Panc1 (cell line): ENCODE measurements at regions not wholly inside any gene's neighbourhood (a gene's known extent, or its start where the extent isn't known, plus 50 kb on each side); places are given as distances from the start of the nearest gene placed in this dataset.

Experiments
- ATAC-seq: fragments of 200-7000 bp; cut with Tn5 transposase; 2 replicates; pipeline ENCODE4 v1.9.1; 2020; ENCODE audit warnings: mild to moderate bottlenecking, moderate library complexity
- BruUV-seq: library from RNA; stranded (reverse); fragments of 400-500 nt; replicated peaks from 2 replicates; lab custom pipeline; 2021; lab: Mats Ljungman, UMichigan
- CTCF ChIA-PET: fragments of 300-600 bp; sonication (Branson Sonifier 250); formaldehyde crosslinking; loops from one replicate; lab custom pipeline; 2022; ENCODE audit warnings: antibody characterized with exemption; lab: Charles Lee
- POLR2A ChIA-PET: fragments of 300-600 bp; sonication (Branson Sonifier 250); formaldehyde crosslinking; loops from one replicate; lab custom pipeline; 2022; ENCODE audit warnings: antibody characterized with exemption; lab: Charles Lee
- DNase-seq: peaks from one replicate; pipeline ENCODE4 v3.0.0-alpha.2; 2010; ENCODE audit warnings: low read depth, low spot score
- H3K27ac ChIP-seq: 2 replicates; pipeline ENCODE4 v1.5.1; 2011; ENCODE audit warnings: mild to moderate bottlenecking, low read length, inconsistent platforms
- H3K27me3 ChIP-seq: fragments of 200-500 bp; sonication (Bioruptor generic); 2 replicates; pipeline ENCODE4 v1.6.0; 2014; ENCODE audit warnings: low read length, inconsistent platforms; ENCODE audit not compliant: control insufficient read depth, insufficient read depth
- H3K36me3 ChIP-seq: fragments of 200-500 bp; sonication (Bioruptor generic); 2 replicates; pipeline ENCODE4 v1.5.1; 2014; ENCODE audit warnings: inconsistent platforms, mild to moderate bottlenecking, low read length, moderate library complexity; ENCODE audit not compliant: control insufficient read depth, insufficient read depth
- H3K4me1 ChIP-seq: 2 replicates; pipeline ENCODE4 v1.5.1; 2011; ENCODE audit warnings: inconsistent platforms, mild to moderate bottlenecking, low read length, moderate library complexity; ENCODE audit not compliant: control insufficient read depth, insufficient read depth
- H3K4me3 ChIP-seq, 2 experiments: 2 replicates each; pipeline ENCODE4 v1.5.1; 2011 to 2012; ENCODE audit warnings: low read depth in 2 of 2, low read length in 2 of 2, mild to moderate bottlenecking in 2 of 2, inconsistent platforms in 1 of 2, moderate library complexity in 1 of 2
- H3K9me3 ChIP-seq: fragments of 200-500 bp; sonication (Bioruptor generic); 2 replicates; pipeline ENCODE4 v1.5.1; 2014; ENCODE audit warnings: low read depth, mild to moderate bottlenecking, inconsistent platforms, low read length, moderate library complexity; ENCODE audit not compliant: control insufficient read depth, insufficient read depth
- POLR2AphosphoS5 ChIP-seq: IDR thresholded peaks from 2 replicates; pipeline ENCODE4 v1.6.1; 2012; ENCODE audit warnings: mild to moderate bottlenecking, low read depth, low read length, moderate library complexity
- SIN3A ChIP-seq: IDR thresholded peaks from 2 replicates; pipeline ENCODE4 v1.6.1; 2012; ENCODE audit warnings: low read depth, mild to moderate bottlenecking, low read length, moderate library complexity, borderline replicate concordance; ENCODE audit not compliant: insufficient read depth
- TCF7L2 ChIP-seq: IDR thresholded peaks from 2 replicates; pipeline ENCODE4 v1.6.1; 2011; ENCODE audit warnings: mild to moderate bottlenecking, low read depth, low read length, inconsistent platforms
- in situ Hi-C: cut with HindIII; loops from 2 replicates; pipeline ENCODE4 v1.10.0; 2016; ENCODE audit warnings: low sequenced_read_pairs, low pct_unique_long_range_greater_than_20kb
- intact Hi-C: fragments of 100-400 bp; cut with micrococcal nuclease; formaldehyde crosslinking; loops from one replicate; pipeline ENCODE4 v1.10.0; 2022; ENCODE audit not compliant: unreplicated experiment
- TF ChIP-seq, protein P1 (sequence below), 2 experiments: IDR thresholded peaks; 2 replicates each; pipeline ENCODE4 v1.6.1; 2011 to 2012; ENCODE audit warnings: low read depth in 2 of 2, control low read depth in 1 of 2, low read length in 1 of 2, mild to moderate bottlenecking in 1 of 2, moderate library complexity in 1 of 2; ENCODE audit not compliant: insufficient read depth in 1 of 2
- TF ChIP-seq, protein P2 (sequence below): fragments of 450-650 bp; IDR thresholded peaks from 2 replicates; pipeline ENCODE4 v1.5.1; 2017; ENCODE audit warnings: mild to moderate bottlenecking

GRCh38 chr3:107241217-107241616 is 136.0 kb upstream of the CCDC54 start:
- CTCF ChIA-PET: no interaction called here
- Histone ChIP-seq H3K9me3 (no peaks in the 10 kb centered on the region), H3K4me3 (peak overlapping the region; percentile 62 to 91), H3K4me1 (no peaks in the 10 kb centered on the region), H3K27ac (0 out of 2 replicates have a peak overlapping the region, but pooled peaks have one; percentile 3), H3K27me3 (no peaks in the 10 kb centered on the region), H3K36me3 (no peaks in the 10 kb centered on the region)
- peak; percentile 64 for ATAC-seq
- intact Hi-C loops: no loop called here
- in situ Hi-C loops: no loop called here
- BruUV-seq: no TSS peak
- no peak for DNase-seq
- TF ChIP-seq SIN3A: no peak
- no peak for TF ChIP-seq POLR2AphosphoS5
- TF ChIP-seq, protein P1, sequence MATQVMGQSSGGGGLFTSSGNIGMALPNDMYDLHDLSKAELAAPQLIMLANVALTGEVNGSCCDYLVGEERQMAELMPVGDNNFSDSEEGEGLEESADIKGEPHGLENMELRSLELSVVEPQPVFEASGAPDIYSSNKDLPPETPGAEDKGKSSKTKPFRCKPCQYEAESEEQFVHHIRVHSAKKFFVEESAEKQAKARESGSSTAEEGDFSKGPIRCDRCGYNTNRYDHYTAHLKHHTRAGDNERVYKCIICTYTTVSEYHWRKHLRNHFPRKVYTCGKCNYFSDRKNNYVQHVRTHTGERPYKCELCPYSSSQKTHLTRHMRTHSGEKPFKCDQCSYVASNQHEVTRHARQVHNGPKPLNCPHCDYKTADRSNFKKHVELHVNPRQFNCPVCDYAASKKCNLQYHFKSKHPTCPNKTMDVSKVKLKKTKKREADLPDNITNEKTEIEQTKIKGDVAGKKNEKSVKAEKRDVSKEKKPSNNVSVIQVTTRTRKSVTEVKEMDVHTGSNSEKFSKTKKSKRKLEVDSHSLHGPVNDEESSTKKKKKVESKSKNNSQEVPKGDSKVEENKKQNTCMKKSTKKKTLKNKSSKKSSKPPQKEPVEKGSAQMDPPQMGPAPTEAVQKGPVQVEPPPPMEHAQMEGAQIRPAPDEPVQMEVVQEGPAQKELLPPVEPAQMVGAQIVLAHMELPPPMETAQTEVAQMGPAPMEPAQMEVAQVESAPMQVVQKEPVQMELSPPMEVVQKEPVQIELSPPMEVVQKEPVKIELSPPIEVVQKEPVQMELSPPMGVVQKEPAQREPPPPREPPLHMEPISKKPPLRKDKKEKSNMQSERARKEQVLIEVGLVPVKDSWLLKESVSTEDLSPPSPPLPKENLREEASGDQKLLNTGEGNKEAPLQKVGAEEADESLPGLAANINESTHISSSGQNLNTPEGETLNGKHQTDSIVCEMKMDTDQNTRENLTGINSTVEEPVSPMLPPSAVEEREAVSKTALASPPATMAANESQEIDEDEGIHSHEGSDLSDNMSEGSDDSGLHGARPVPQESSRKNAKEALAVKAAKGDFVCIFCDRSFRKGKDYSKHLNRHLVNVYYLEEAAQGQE (IDR thresholded peaks at IDR 0.05; ENCODE audit: insufficient read depth in 1 of 2, low read depth in 2 of 2, low read length in 1 of 2): no peak
- TF ChIP-seq TCF7L2: no peak
- TF ChIP-seq, protein P2, sequence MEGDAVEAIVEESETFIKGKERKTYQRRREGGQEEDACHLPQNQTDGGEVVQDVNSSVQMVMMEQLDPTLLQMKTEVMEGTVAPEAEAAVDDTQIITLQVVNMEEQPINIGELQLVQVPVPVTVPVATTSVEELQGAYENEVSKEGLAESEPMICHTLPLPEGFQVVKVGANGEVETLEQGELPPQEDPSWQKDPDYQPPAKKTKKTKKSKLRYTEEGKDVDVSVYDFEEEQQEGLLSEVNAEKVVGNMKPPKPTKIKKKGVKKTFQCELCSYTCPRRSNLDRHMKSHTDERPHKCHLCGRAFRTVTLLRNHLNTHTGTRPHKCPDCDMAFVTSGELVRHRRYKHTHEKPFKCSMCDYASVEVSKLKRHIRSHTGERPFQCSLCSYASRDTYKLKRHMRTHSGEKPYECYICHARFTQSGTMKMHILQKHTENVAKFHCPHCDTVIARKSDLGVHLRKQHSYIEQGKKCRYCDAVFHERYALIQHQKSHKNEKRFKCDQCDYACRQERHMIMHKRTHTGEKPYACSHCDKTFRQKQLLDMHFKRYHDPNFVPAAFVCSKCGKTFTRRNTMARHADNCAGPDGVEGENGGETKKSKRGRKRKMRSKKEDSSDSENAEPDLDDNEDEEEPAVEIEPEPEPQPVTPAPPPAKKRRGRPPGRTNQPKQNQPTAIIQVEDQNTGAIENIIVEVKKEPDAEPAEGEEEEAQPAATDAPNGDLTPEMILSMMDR: no peak
- POLR2A ChIA-PET: no interaction called here

DNA sequence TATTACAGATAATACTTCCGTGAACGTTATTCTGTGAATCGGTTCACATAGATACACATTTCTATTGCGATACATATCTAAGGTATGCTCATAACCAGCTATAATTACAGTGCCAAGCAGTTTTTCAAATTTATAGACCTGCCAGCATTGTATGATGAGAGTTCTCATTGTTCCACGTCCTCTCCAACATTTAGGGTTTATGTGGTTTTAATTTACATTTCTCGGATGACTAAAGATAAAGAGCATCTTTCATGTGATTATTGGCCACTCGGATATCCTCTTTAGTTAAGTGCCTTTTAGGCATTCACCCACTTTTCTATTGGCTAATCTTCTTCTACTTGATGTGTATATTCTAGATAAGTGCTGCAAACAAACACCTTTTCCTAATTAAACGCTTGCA is 134.7 kb upstream of the CCDC54 start:
- no peaks in the 10 kb centered on the region for H3K27me3 ChIP-seq
- no peaks in the 10 kb centered on the region for H3K4me1 ChIP-seq
- no peaks in the 10 kb centered on the region for H3K36me3 ChIP-seq
- DNase-seq: no peak
- intact Hi-C loops: no loop called here
- no peak for TF ChIP-seq POLR2AphosphoS5
- TF ChIP-seq, protein P1 (IDR thresholded peaks at IDR 0.05; ENCODE audit: insufficient read depth in 1 of 2, low read depth in 2 of 2, low read length in 1 of 2): no peak
- TF ChIP-seq SIN3A: no peak
- no peak for TF ChIP-seq TCF7L2
- TF ChIP-seq, protein P2: no peak
- CTCF ChIA-PET: no interaction called here
- POLR2A ChIA-PET: no interaction called here
- H3K27ac ChIP-seq: no peak overlapping the region
- BruUV-seq: no TSS peak
- H3K4me3 ChIP-seq: no peak overlapping the region; a peak in 1 of 4 replicates
- no peak for ATAC-seq
- no peaks in the 10 kb centered on the region for H3K9me3 ChIP-seq
- in situ Hi-C loops: no loop called here
